Pancreas (tissue), 10 donors: ENCODE measurements at regions not wholly inside any gene's neighbourhood (a gene's known extent, or its start where the extent isn't known, plus 50 kb on each side); places are given as distances from the start of the nearest gene placed in this dataset.

Experiments used
- ATAC-seq, 4 donors: fragments of 200-7000 bp; cut with Tn5 transposase; one replicate each; pipeline versions ENCODE4 v1.8.0 to v1.9.1; 2020; ENCODE audit warnings: mild to moderate bottlenecking in 4 of 4, moderate library complexity in 4 of 4
- DNase-seq, 6 donors: peaks; one replicate each; pipeline ENCODE4 v3.0.0-alpha.2; 2020
- FAIRE-seq: peaks from 2 replicates; lab custom pipeline; 2012; peaks lifted over from hg19 to GRCh38; lab: Jason Lieb, UNC
- H3K27ac ChIP-seq, 4 donors: fragments of 200-600 bp; sonication (generic); 1 replicate in 3 of 4; 2 replicates in 1 of 4; pipeline versions ENCODE4 v1.5.0 to v1.8.0; 2020
- H3K27me3 ChIP-seq, 4 donors: fragments of 200-600 bp; one replicate each; pipeline ENCODE4 v1.8.0; 2021
- H3K36me3 ChIP-seq, 3 donors: fragments of 200-600 bp; sonication (generic) in 1 of 3; one replicate each; pipeline versions ENCODE4 v1.5.0 to v1.8.0; 2020 to 2021
- H3K4me1 ChIP-seq, 3 donors: fragments of 200-600 bp; one replicate each; pipeline ENCODE4 v1.8.0; 2021
- H3K4me3 ChIP-seq, 4 donors: fragments of 200-600 bp; sonication (generic) in 2 of 4; one replicate each; pipeline versions ENCODE4 v1.5.0 to v1.8.0; 2020 to 2021
- H3K9me3 ChIP-seq, 4 donors: fragments of 200-600 bp; one replicate each; pipeline ENCODE4 v1.8.0; 2021
- CTCF ChIP-seq, 4 donors: fragments of 200-600 bp; sonication (generic) in 3 of 4; IDR thresholded peaks; one replicate each; pipeline versions ENCODE4 v1.5.0 to v1.8.0; 2021; ENCODE audit warnings: antibody characterized with exemption in 4 of 4
- whole genome bisulfite sequencing, 2 donors: extraction: QIAGEN DNeasy Blood & Tissue Kit; methylation state at CpG; one replicate each; pipeline ENCODE4 v1.1.7; 2013; 5-methylcytosine and 5-hydroxymethylcytosine counted together
- intact Hi-C, 3 donors: fragments of 100-400 bp; cut with DNase I; formaldehyde crosslinking; loops; one replicate each; pipeline versions ENCODE4 v1.11.1 to v1.14.2; 2022
- donor health status: healthy with polysubstance abuse.
- donor health status: DM: no; HTN: no; CAD: no; lungs with moderate emphysema.
- donor health status: DM: no; HTN: no; CAD: no.
- donor health status: control.
- donor health status: control.
- donor health status: Bipolar disorder and iron deficiency.
- donor health status: DM: yes; HTN: yes; CAD: no.
- donor health status: DM: no; HTN: no; CAD: no.
- donor health status: DM: no; HTN: no; CAD: no.
- donor health status: DM: yes; HTN: yes; CAD: no.

GRCh38 chr4:81883530-81884450, 412.1 kb upstream of the RASGEF1B start:
- no peaks in the 10 kb centered on the region for H3K9me3 ChIP-seq
- H3K4me3 ChIP-seq: no peak overlapping the region
- no peak overlapping the region for H3K27ac ChIP-seq
- no peak for TF ChIP-seq CTCF (IDR thresholded peaks at IDR 0.05)
- no peak for DNase-seq
- no peak for ATAC-seq
- no peaks in the 10 kb centered on the region for H3K27me3 ChIP-seq
- no peaks in the 10 kb centered on the region for H3K4me1 ChIP-seq
- intact Hi-C loops: no loop called here
- 59 to 71% methylated on average over 7 of the region's 7 CpGs for WGBS, 2 donors
- H3K36me3 ChIP-seq: no peaks in the 10 kb centered on the region
- no peak for FAIRE-seq

GRCh38 chr4:81883004-81883403, 411.3 kb upstream of the RASGEF1B start:
- no peaks in the 10 kb centered on the region for H3K9me3 ChIP-seq
- ATAC-seq (no peak), FAIRE-seq (no peak), DNase-seq (no peak)
- no peaks in the 10 kb centered on the region for H3K4me1 ChIP-seq
- H3K27me3 ChIP-seq: no peaks in the 10 kb centered on the region
- intact Hi-C loops: no loop called here
- H3K36me3 ChIP-seq: no peaks in the 10 kb centered on the region
- no peak for TF ChIP-seq CTCF (IDR thresholded peaks at IDR 0.05)
- H3K4me3 ChIP-seq: no peak overlapping the region
- WGBS, 2 donors: 80 to 85% methylated on average over 1 of the region's 1 CpG
- no peak overlapping the region for H3K27ac ChIP-seq

GRCh38 chr4:81881855-81882621, 410.3 kb upstream of the RASGEF1B start:
- no peak for ATAC-seq
- no peak overlapping the region for H3K27ac ChIP-seq
- FAIRE-seq: no peak
- H3K4me1 ChIP-seq: no peaks in the 10 kb centered on the region
- no peak for TF ChIP-seq CTCF (IDR thresholded peaks at IDR 0.05)
- DNase-seq: no peak
- WGBS, 2 donors: 41 to 52% methylated on average over 3 of the region's 3 CpGs
- H3K4me3 ChIP-seq: no peak overlapping the region
- H3K9me3 ChIP-seq: no peaks in the 10 kb centered on the region
- H3K36me3 ChIP-seq: no peaks in the 10 kb centered on the region
- H3K27me3 ChIP-seq: no peaks in the 10 kb centered on the region
- intact Hi-C loops: no loop called here

GRCh38 chr4:81876106-81876505, 404.4 kb upstream of the RASGEF1B start:
- intact Hi-C loops: no loop called here
- Histone ChIP-seq H3K27ac (no peak overlapping the region), H3K36me3 (no peaks in the 10 kb centered on the region), H3K9me3 (no peaks in the 10 kb centered on the region), H3K27me3 (no peaks in the 10 kb centered on the region), H3K4me1 (no peaks in the 10 kb centered on the region), H3K4me3 (no peak overlapping the region)
- 35 to 40% methylated on average over 3 of the region's 3 CpGs for WGBS, 2 donors
- no peak for ATAC-seq
- TF ChIP-seq CTCF (IDR thresholded peaks at IDR 0.05): no peak
- DNase-seq: no peak
- FAIRE-seq: no peak
